HG02885 (cell line): ENCODE measurements at regions not wholly inside any gene's neighbourhood (a gene's known extent, or its start where the extent isn't known, plus 50 kb on each side); places are given as distances from the start of the nearest gene placed in this dataset.

Source experiments
- ATAC-seq: cut with Tn5 transposase; IDR thresholded peaks from one replicate; pipeline ENCODE4 v1.9.1; 2021; ENCODE audit warnings: mild to moderate bottlenecking; ENCODE audit not compliant: unreplicated experiment, poor library complexity

GRCh38 chr6:41428336-41428995 is 93.1 kb downstream of the NCR2 start:
- no peak for ATAC-seq

- ATAC-seq, result peak; percentile 54
Observed at GRCh38 chr6:41428996-41429421, 93.6 kb downstream of the NCR2 start.

GRCh38 chr6:41429506-41430504 is 94.4 kb downstream of the NCR2 start:
- ATAC-seq, result no peak

- no peak for ATAC-seq
Observed at GRCh38 chr6:41430875-41431274, 95.5 kb downstream of the NCR2 start.

GRCh38 chr6:41432280-41432679 is 96.9 kb downstream of the NCR2 start:
- no peak for ATAC-seq

GRCh38 chr6:41434803-41435481 is 99.5 kb downstream of the NCR2 start:
- no peak for ATAC-seq

- no peak for ATAC-seq
Observed at GRCh38 chr6:41437604-41438003, 102.2 kb downstream of the NCR2 start.

GRCh38 chr6:41438746-41439145 is 103.3 kb downstream of the NCR2 start:
- ATAC-seq, result no peak

- ATAC-seq, result no peak
Observed at GRCh38 chr6:41439524-41440418, 104.4 kb downstream of the NCR2 start.

GRCh38 chr6:41440958-41441357 is 105.2 kb upstream of the FOXP4 start:
- no peak for ATAC-seq

GRCh38 chr6:41441598-41442351 is 104.4 kb upstream of the FOXP4 start:
- ATAC-seq, result no peak

GRCh38 chr6:41442352-41442672 is 103.9 kb upstream of the FOXP4 start:
- ATAC-seq, result no peak

GRCh38 chr6:41442800-41443501 is 103.2 kb upstream of the FOXP4 start:
- ATAC-seq, result no peak

GRCh38 chr6:41443616-41444525 is 102.3 kb upstream of the FOXP4 start:
- ATAC-seq, result no peak

GRCh38 chr6:41445261-41445660 is 100.9 kb upstream of the FOXP4 start:
- no peak for ATAC-seq

GRCh38 chr6:41446132-41446531 is 100.0 kb upstream of the FOXP4 start:
- ATAC-seq, result no peak

- ATAC-seq, result no peak
Observed at GRCh38 chr6:41446907-41447545, 99.2 kb upstream of the FOXP4 start.
